Liver (tissue), 3 donors: ENCODE measurements at regions not wholly inside any gene's neighbourhood (a gene's known extent, or its start where the extent isn't known, plus 50 kb on each side); places are given as distances from the start of the nearest gene placed in this dataset.

Source experiments
- ATF3 ChIP-seq: IDR thresholded peaks from 2 replicates; pipeline ENCODE4 v1.6.1; 2016; ENCODE audit warnings: antibody characterized with exemption
- CTCF ChIP-seq: fragments of 150-350 bp; IDR thresholded peaks from 2 replicates; pipeline ENCODE4 v1.5.1; 2017; ENCODE audit warnings: improper control_type of control experiment, low read depth, low read length; ENCODE audit not compliant: missing input control
- FOXA1 ChIP-seq: IDR thresholded peaks from 2 replicates; pipeline ENCODE4 v1.6.1; 2016; ENCODE audit warnings: antibody characterized with exemption
- GABPA ChIP-seq, 2 donors: IDR thresholded peaks in 1 of 2; conservative IDR thresholded peaks in 1 of 2; 2 replicates each; pipeline ENCODE4 v1.6.1; 2016; ENCODE audit warnings: antibody characterized with exemption in 2 of 2, mild to moderate bottlenecking in 1 of 2, moderate library complexity in 1 of 2
- HNF4G ChIP-seq: IDR thresholded peaks from 2 replicates; pipeline ENCODE4 v1.6.1; 2016; ENCODE audit warnings: antibody characterized with exemption
- JUND ChIP-seq, 2 donors: IDR thresholded peaks; 2 replicates each; pipeline ENCODE4 v1.6.1; 2016; ENCODE audit warnings: antibody characterized with exemption in 2 of 2
- NR2F2 ChIP-seq: IDR thresholded peaks from 2 replicates; pipeline ENCODE4 v1.6.1; 2016; ENCODE audit warnings: antibody characterized with exemption
- RAD21 ChIP-seq, 2 donors: IDR thresholded peaks; 2 replicates each; pipeline ENCODE4 v1.6.1; 2016; ENCODE audit warnings: antibody characterized with exemption in 2 of 2, mild to moderate bottlenecking in 2 of 2
- REST ChIP-seq: IDR thresholded peaks from 2 replicates; pipeline ENCODE4 v1.6.1; 2016; ENCODE audit warnings: antibody characterized with exemption, mild to moderate bottlenecking
- RXRA ChIP-seq, 2 donors: IDR thresholded peaks; 2 replicates each; pipeline ENCODE4 v1.6.1; 2017 to 2018; ENCODE audit warnings: antibody characterized with exemption in 2 of 2, mild to moderate bottlenecking in 1 of 2
- SP1 ChIP-seq: IDR thresholded peaks from 2 replicates; pipeline ENCODE4 v1.6.1; 2018; ENCODE audit warnings: antibody characterized with exemption, mild to moderate bottlenecking
- TAF1 ChIP-seq: conservative IDR thresholded peaks from 2 replicates; pipeline ENCODE4 v1.6.1; 2016; ENCODE audit warnings: antibody characterized with exemption, mild to moderate bottlenecking
- YY1 ChIP-seq: IDR thresholded peaks from 2 replicates; pipeline ENCODE4 v1.6.1; 2016; ENCODE audit warnings: antibody characterized with exemption, mild to moderate bottlenecking
- TF ChIP-seq, protein P1 (sequence below): IDR thresholded peaks from 2 replicates; pipeline ENCODE4 v1.6.1; 2016; ENCODE audit warnings: antibody characterized with exemption
- donor health status: healthy.
- donor health status: healthy.

DNA sequence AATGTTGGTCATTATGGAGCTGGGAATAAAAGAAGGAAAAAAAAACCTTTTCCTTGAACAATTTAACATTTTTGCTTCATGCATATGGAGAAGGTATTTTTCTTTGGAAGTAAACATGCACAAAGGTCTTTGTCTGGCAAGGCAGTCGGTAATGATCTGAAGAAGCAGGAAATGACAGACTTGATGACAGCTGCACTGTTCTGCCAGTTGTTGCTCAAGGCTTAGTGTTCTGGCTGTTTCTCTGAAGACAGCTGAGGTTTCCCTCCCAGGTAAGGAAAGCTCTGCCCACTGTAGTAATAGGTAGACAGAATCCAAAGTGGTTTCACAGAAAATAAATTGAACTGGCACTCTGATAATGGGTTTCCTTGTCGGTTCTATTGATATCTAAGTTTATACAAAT is 308.4 kb upstream of the GCFC2 start:
- no peak for TF ChIP-seq HNF4G
- TF ChIP-seq JUND (IDR thresholded peaks at IDR 0.05) = no peak
- no peak for TF ChIP-seq CTCF
- TF ChIP-seq TAF1 = no peak
- no peak for TF ChIP-seq YY1
- no peak for TF ChIP-seq ATF3
- TF ChIP-seq RAD21 (IDR thresholded peaks at IDR 0.05) = no peak
- no peak for TF ChIP-seq SP1
- no peak for TF ChIP-seq NR2F2
- TF ChIP-seq, protein P1, sequence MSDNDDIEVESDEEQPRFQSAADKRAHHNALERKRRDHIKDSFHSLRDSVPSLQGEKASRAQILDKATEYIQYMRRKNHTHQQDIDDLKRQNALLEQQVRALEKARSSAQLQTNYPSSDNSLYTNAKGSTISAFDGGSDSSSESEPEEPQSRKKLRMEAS = no peak
- no peak for TF ChIP-seq GABPA (IDR thresholded peaks at IDR 0.05 in 1 of 2, conservative IDR thresholded peaks at IDR 0.05 in 1 of 2)
- no peak for TF ChIP-seq REST
- no peak for TF ChIP-seq RXRA (IDR thresholded peaks at IDR 0.05)
- no peak for TF ChIP-seq FOXA1
